ENCODE measurements at regions not wholly inside any gene's neighbourhood (a gene's known extent, or its start where the extent isn't known, plus 50 kb on each side); places are given as distances from the start of the nearest gene placed in this dataset.

DNA sequence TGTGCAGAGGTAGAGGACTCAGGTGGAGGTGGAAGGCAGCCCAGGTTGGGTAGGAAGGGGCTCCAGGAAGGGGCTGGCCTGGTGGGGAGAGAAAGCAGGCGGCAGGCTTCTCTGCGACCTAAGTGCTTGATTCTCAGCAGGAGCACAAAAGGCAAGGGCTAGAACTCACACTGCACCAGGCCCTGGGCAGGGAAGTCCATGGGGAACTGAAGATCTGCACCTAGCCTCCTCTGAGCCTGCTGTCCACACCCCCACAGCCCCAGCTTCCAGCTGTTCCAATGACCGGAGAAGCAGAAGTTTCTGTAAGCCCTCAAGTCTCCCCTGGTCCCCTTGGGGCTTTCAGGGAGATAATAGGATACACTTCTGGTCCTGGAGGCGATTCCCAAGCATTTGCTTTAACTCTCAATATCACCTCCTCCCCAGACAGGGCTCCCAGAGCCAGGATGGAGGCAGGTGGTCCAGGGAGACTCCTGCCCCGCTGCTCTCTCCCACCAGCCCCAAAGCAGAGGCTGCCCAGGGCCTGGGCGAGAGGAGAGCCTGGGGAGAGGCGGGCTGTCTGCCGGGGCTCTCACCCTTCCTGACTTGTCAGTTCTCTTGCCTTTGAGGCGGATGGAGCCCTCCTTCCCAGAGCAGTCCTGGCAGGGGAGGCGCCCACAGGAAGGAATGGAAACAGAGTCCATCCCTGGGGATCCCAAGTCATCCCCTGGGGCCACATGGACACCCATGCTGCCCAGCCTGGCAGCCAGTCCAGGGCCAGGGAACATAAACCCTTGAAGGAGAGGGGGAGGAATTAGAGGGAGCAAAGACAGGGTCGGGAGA is 126.0 kb downstream of the RBFOX3 start:
- no peak for TF ChIP-seq CTCF (IDR thresholded peaks at IDR 0.05; ENCODE audit: control insufficient read depth, insufficient read depth, low read depth, low read length, missing control alignments)
- no peak for DNase-seq (ENCODE audit: low read depth)
- no peak overlapping the region for H3K4me3 ChIP-seq (ENCODE audit: control insufficient read depth, low read depth, low read length)

- H3K4me3 ChIP-seq (ENCODE audit: control insufficient read depth, low read depth, low read length): no peak overlapping the region
- DNase-seq (ENCODE audit: low read depth): no peak
- no peak for TF ChIP-seq CTCF (IDR thresholded peaks at IDR 0.05; ENCODE audit: control insufficient read depth, insufficient read depth, low read depth, low read length, missing control alignments)
These were observed 127.0 kb downstream of the RBFOX3 start for GRCh38 chr17:79483842-79484241.

DNA sequence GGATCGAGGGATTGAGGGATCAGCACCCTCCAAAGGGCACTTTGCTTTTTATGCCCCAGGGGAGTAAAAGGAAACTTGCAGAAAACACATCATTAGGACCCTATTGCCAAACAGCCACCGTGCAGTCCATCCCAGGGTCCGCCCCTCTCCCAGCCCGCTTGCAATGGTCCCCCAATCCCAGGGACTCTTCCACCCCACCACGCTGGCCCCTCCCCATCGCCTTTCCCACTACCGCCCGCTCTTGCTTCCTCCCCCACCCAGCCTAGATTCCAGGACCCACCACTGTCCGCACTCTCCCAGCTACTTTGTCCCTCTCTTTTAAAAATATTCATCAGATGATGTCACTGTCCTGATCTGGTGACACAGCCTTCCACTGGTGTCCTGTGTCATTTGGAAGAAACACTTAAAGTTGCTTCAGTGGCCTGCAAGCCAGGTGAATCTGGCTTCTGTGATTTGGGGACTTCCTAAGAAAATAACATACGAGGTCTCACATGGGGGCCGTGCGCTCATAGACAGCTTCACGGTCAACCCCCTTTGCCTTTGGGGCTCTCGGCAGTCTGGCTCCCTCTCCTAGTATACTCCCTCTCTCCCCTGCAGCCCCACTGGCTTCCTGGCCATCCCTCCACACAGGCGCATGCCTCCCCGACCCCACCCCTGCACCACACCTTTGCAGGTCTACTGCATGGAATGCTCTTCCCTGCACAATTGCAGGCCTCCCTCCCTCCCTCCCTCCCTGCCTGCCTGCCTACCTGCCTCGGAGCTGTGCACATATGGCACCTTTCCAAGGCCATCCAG is 127.9 kb downstream of the RBFOX3 start:
- H3K4me3 ChIP-seq (ENCODE audit: control insufficient read depth, low read depth, low read length): no peak overlapping the region
- no peak for DNase-seq (ENCODE audit: low read depth)
- no peak for TF ChIP-seq CTCF (IDR thresholded peaks at IDR 0.05; ENCODE audit: control insufficient read depth, insufficient read depth, low read depth, low read length, missing control alignments)

GRCh38 chr17:79479876-79480275 is 131.0 kb downstream of the RBFOX3 start:
- TF ChIP-seq CTCF (IDR thresholded peaks at IDR 0.05; ENCODE audit: control insufficient read depth, insufficient read depth, low read depth, low read length, missing control alignments): no peak
- no peak for DNase-seq (ENCODE audit: low read depth)
- H3K4me3 ChIP-seq (ENCODE audit: control insufficient read depth, low read depth, low read length): no peak overlapping the region

GRCh38 chr17:79478841-79479240 is 132.0 kb downstream of the RBFOX3 start:
- no peak for DNase-seq (ENCODE audit: low read depth)
- TF ChIP-seq CTCF (IDR thresholded peaks at IDR 0.05; ENCODE audit: control insufficient read depth, insufficient read depth, low read depth, low read length, missing control alignments): no peak
- H3K4me3 ChIP-seq (ENCODE audit: control insufficient read depth, low read depth, low read length): no peak overlapping the region

GRCh38 chr17:79478051-79478461 is 132.8 kb downstream of the RBFOX3 start:
- no peak overlapping the region for H3K4me3 ChIP-seq (ENCODE audit: control insufficient read depth, low read depth, low read length)
- no peak for TF ChIP-seq CTCF (IDR thresholded peaks at IDR 0.05; ENCODE audit: control insufficient read depth, insufficient read depth, low read depth, low read length, missing control alignments)
- no peak for DNase-seq (ENCODE audit: low read depth)

Data from AG09309 (cell line).